Esophagus muscularis mucosa (tissue), 3 donors: ENCODE measurements at regions not wholly inside any gene's neighbourhood (a gene's known extent, or its start where the extent isn't known, plus 50 kb on each side); places are given as distances from the start of the nearest gene placed in this dataset.

Experiments
- CTCF ChIP-seq, 3 experiments: fragments of 200-600 bp in 2 of 3; fragments of 450-650 bp in 1 of 3; sonication (generic) in 2 of 3; IDR thresholded peaks; one replicate each; pipeline ENCODE4 v1.5.1; 2017 to 2019; ENCODE audit warnings: antibody characterized with exemption in 3 of 3, mild to moderate bottlenecking in 2 of 3, moderate library complexity in 1 of 3
- POLR2A ChIP-seq: fragments of 450-650 bp; IDR thresholded peaks from one replicate; pipeline ENCODE4 v1.6.1; 2017; ENCODE audit warnings: antibody characterized with exemption, moderate library complexity, mild to moderate bottlenecking, low read depth

- TF ChIP-seq CTCF (IDR thresholded peaks at IDR 0.05) (no peak), POLR2A (no peak)
Observed at GRCh38 chrX:20452487-20452886, 185.8 kb upstream of the RPS6KA3 start.
